GM19468 (cell line): ENCODE measurements at regions not wholly inside any gene's neighbourhood (a gene's known extent, or its start where the extent isn't known, plus 50 kb on each side); places are given as distances from the start of the nearest gene placed in this dataset.
"Not testable (repeated sequence)": the region's sequence is repeated elsewhere in the genome, so short reads cannot be mapped to it uniquely, and the experiment has no call there.

Source experiments
- ATAC-seq: cut with Tn5 transposase; IDR thresholded peaks from one replicate; pipeline ENCODE4 v1.9.1; 2021; ENCODE audit warnings: mild to moderate bottlenecking, moderate library complexity, moderate number of reproducible peaks; ENCODE audit not compliant: unreplicated experiment; ENCODE audit errors: extremely low read depth

- ATAC-seq = no peak
These were observed 140.4 kb downstream of the PSAT1 start for GRCh38 chr9:78437296-78437695.

- ATAC-seq = no peak
These were observed 140.9 kb downstream of the PSAT1 start for GRCh38 chr9:78437806-78438205.

GRCh38 chr9:78438211-78438610, 141.3 kb downstream of the PSAT1 start:
- ATAC-seq = no peak

GRCh38 chr9:78438780-78439179, 141.9 kb downstream of the PSAT1 start:
- ATAC-seq = no peak

GRCh38 chr9:78439190-78439865, 142.4 kb downstream of the PSAT1 start:
- no peak for ATAC-seq

- no peak for ATAC-seq
These were observed 143.2 kb downstream of the PSAT1 start for GRCh38 chr9:78439866-78440830.

- ATAC-seq = no peak
These were observed 144.5 kb downstream of the PSAT1 start for GRCh38 chr9:78441396-78441795.

GRCh38 chr9:78441822-78442431, 145.0 kb downstream of the PSAT1 start:
- no peak for ATAC-seq

- ATAC-seq = not testable (repeated sequence)
These were observed 145.7 kb downstream of the PSAT1 start for GRCh38 chr9:78442577-78442976.

- no peak for ATAC-seq
These were observed 147.0 kb downstream of the PSAT1 start for GRCh38 chr9:78443946-78444345.

GRCh38 chr9:78448960-78449673, 152.2 kb downstream of the PSAT1 start:
- no peak for ATAC-seq

- ATAC-seq = no peak
These were observed 156.5 kb downstream of the PSAT1 start for GRCh38 chr9:78453450-78453849.

GRCh38 chr9:78462611-78463010, 165.7 kb downstream of the PSAT1 start:
- no peak for ATAC-seq

GRCh38 chr9:78463750-78464149, 166.8 kb downstream of the PSAT1 start:
- ATAC-seq = no peak

GRCh38 chr9:78468231-78468630, 171.3 kb downstream of the PSAT1 start:
- no peak for ATAC-seq

- ATAC-seq = no peak
These were observed 172.2 kb downstream of the PSAT1 start for GRCh38 chr9:78468974-78469576.

GRCh38 chr9:78470216-78470615, 173.3 kb downstream of the PSAT1 start:
- no peak for ATAC-seq

- no peak for ATAC-seq
These were observed 173.8 kb downstream of the PSAT1 start for GRCh38 chr9:78470741-78471140.

- no peak for ATAC-seq
These were observed 175.2 kb downstream of the PSAT1 start for GRCh38 chr9:78472111-78472510.

- no peak for ATAC-seq
These were observed 182.5 kb downstream of the PSAT1 start for GRCh38 chr9:78479441-78479840.
